Large intestine (tissue), 3 donors: ENCODE measurements at regions not wholly inside any gene's neighbourhood (a gene's known extent, or its start where the extent isn't known, plus 50 kb on each side); places are given as distances from the start of the nearest gene placed in this dataset.

Experiments
- DNase-seq, 2 donors: peaks; one replicate each; pipeline versions ENCODE4 v3.0.0 to v3.0.0-alpha.2; 2013
- H3K27ac ChIP-seq: one replicate; pipeline ENCODE4 v1.5.1; 2013; ENCODE audit warnings: low read length
- H3K27me3 ChIP-seq: 2 replicates; pipeline ENCODE4 v1.6.1; 2013; ENCODE audit warnings: low read length; ENCODE audit not compliant: control insufficient read depth, insufficient read depth
- H3K36me3 ChIP-seq: 2 replicates; pipeline ENCODE4 v1.6.1; 2013; ENCODE audit warnings: low read length; ENCODE audit not compliant: control insufficient read depth, insufficient read depth
- H3K4me1 ChIP-seq: one replicate; pipeline ENCODE4 v1.6.1; 2013; ENCODE audit warnings: low read length; ENCODE audit not compliant: control insufficient read depth, insufficient read depth
- H3K4me3 ChIP-seq: one replicate; pipeline ENCODE4 v1.5.1; 2013; ENCODE audit warnings: low read length
- H3K9me3 ChIP-seq: one replicate; pipeline ENCODE4 v1.6.1; 2013; ENCODE audit warnings: mild to moderate bottlenecking, low read depth, low read length, moderate library complexity; ENCODE audit not compliant: control insufficient read depth
- WGBS: methylation state at CpG from one replicate; pipeline ENCODE4 v1.1.5; 2013; ENCODE audit warnings: low lambda C conversion rate; ENCODE audit not compliant: insufficient coverage; 5-methylcytosine and 5-hydroxymethylcytosine counted together

DNA sequence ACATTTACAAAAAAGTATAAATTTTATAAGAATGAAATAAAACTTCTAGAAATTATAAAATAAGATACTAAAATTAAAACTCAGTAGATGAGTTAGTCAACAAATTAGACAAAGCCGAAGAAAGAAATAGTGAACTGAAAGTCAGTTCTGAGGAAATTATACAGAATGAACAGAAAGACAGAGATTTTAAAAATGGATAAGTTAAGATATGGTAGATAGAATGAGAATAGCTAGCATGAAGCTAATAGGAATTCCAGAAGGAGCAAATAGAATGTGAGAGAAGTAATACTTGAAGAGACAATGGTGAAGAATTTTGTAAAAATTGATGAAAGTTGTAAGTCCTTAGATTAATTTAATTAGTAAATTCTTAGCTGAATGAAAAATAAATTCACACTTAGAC lies 430.4 kb upstream of the RUNX1 start:
- H3K36me3 ChIP-seq: no peaks in the 10 kb centered on the region
- H3K27ac ChIP-seq: no peak overlapping the region
- no peaks in the 10 kb centered on the region for H3K4me1 ChIP-seq
- no peak overlapping the region for H3K4me3 ChIP-seq
- WGBS: 100% methylated on average over 1 of the region's 1 CpG
- H3K27me3 ChIP-seq: no peaks in the 10 kb centered on the region
- DNase-seq: no peak
- H3K9me3 ChIP-seq: no peaks in the 10 kb centered on the region

DNA sequence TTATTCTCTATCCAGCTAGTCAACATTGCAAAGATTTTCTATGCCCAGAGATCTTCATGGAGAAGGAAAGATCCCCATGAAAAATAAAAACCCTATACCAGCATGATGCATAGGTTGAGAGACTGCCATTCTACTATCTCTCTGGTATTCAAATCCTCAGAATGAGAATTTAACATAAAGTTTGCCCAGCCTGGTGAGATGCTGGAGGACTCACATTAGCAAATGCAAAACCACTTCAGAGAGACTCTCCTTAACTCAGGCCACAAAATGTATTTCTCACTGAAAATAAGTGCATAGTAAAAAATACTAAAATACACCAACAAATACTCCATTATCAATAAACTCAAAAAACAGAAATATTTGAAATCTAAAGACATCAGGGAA lies 430.0 kb upstream of the RUNX1 start:
- Histone ChIP-seq H3K36me3 (no peaks in the 10 kb centered on the region), H3K4me3 (no peak overlapping the region), H3K9me3 (no peaks in the 10 kb centered on the region), H3K27ac (no peak overlapping the region), H3K27me3 (no peaks in the 10 kb centered on the region), H3K4me1 (no peaks in the 10 kb centered on the region)
- DNase-seq: no peak

DNA sequence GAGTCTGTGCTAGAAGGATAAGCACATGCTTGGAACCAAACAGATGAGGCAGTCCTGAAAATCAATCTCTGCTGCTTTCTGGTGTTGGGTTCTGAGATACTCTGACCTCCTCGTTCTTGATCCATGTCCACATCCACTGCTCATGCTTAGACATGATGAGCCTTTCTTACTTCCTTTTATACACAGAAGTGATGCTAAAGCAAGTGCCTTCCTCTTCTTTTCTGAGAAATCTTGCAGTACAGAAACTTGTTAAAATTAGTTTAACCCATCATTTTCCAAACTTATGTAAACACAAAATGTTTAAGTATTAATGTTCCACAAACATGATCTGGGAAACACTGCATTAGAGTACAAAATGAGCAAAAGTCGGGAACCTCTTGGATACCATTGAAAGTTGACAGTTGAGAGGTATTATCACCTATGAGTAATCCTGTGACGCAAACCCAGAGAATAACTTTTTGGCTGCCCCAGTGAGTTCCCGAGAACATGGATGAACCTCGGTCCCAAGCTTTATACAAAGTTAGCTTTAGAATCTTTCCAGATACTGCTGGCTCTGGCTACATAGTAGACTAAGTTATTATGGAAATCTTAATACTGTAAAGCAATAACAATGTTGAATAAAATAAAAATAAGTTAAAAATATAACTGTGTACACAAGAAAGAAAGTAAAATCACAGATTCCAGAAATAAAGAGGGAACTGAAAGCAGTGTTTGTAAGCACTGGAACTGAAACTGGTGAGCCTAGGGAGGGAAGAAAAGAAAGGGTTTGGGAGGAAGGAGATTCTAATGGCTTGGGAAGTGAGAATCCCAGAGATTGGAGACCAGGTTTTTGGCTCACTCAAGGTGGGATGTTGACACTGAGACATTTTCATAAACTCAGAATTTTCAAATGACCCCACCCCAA lies 429.3 kb upstream of the RUNX1 start:
- H3K4me1 ChIP-seq: no peaks in the 10 kb centered on the region
- no peak for DNase-seq
- no peaks in the 10 kb centered on the region for H3K9me3 ChIP-seq
- no peak overlapping the region for H3K27ac ChIP-seq
- no peaks in the 10 kb centered on the region for H3K27me3 ChIP-seq
- WGBS: 87% methylated on average over 3 of the region's 5 CpGs
- H3K36me3 ChIP-seq: no peaks in the 10 kb centered on the region
- H3K4me3 ChIP-seq: no peak overlapping the region

DNA sequence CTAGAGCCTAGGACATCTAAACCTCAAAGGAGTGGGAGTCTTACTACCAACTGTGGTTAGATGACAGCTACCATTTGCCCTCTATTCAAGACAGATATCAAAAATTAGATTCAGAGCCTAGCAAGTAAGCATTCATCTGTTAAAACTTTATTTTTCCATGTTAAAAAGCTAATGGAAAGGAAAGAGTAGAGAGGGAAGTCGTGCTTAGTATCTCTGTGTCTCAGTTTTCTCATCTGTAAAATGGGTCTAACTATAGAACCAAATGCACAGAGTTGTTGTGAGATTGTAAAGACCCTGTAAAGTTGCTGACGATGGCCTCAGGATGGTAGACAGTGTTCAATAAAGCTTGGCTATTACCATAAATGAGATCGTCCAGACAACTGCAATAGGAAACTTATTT lies 428.5 kb upstream of the RUNX1 start:
- DNase-seq: no peak
- no peaks in the 10 kb centered on the region for H3K36me3 ChIP-seq
- H3K9me3 ChIP-seq: no peaks in the 10 kb centered on the region
- WGBS: 83% methylated on average over 1 of the region's 3 CpGs
- H3K4me3 ChIP-seq: no peak overlapping the region
- no peaks in the 10 kb centered on the region for H3K4me1 ChIP-seq
- no peak overlapping the region for H3K27ac ChIP-seq
- no peaks in the 10 kb centered on the region for H3K27me3 ChIP-seq

DNA sequence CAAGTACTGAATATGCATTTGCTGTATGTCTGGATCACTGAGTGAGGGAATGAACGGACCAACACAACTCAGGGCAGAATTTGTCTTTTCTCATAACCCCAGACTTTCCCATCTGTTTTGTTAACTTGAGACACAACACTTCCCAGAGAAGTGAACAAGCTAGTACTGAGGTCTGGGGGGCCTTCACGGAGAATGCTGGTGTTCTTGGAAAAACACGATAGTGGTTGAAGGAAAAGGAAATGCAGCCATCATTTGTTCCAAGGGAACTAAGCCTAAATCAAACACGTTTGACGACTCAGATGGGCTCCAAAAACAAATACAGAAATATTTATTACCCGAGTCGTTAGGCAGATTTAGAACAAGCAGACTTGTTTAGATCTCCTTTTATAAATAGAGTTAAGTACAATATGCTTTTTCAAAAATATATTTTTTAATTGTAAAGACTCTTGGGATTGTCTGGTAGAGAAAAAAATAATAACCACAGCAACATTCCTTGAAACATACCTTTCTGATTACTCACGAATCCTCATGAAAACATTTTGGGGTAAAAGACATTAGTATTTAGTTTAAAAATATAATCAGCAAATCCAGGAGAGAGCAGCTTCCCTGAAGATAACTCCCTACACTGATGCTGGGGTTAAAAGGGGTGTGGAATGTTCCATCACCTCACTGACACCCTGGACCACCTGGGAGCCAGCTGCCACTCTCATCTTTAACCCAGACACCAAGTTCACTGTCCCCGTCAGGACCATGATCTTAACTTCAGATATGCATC lies 427.7 kb upstream of the RUNX1 start:
- Histone ChIP-seq H3K4me3 (no peak overlapping the region), H3K36me3 (no peaks in the 10 kb centered on the region), H3K27ac (no peak overlapping the region), H3K9me3 (no peaks in the 10 kb centered on the region), H3K27me3 (no peaks in the 10 kb centered on the region), H3K4me1 (no peaks in the 10 kb centered on the region)
- DNase-seq: no peak
- WGBS: 21% methylated on average over 5 of the region's 9 CpGs

DNA sequence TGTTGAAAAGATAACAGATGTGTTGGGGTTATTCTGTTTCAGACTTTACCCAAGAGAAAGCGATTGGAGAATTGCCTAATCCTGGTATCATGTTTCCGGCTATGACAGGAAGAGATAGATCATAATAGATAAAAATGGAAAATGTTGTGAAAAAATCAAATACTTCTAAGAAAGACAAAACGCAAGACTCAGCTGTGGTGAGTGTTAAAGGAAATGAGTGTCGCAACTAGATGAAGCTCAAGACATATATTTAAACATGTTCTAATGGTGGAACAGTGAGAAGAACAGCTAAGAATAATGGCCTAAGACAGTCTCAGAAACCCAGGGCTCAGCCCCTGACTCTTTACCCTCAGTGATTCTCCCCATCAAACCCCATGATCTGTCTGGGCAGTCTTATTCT lies 426.7 kb upstream of the RUNX1 start:
- WGBS: 61% methylated on average over 3 of the region's 4 CpGs
- Histone ChIP-seq H3K27me3 (no peaks in the 10 kb centered on the region), H3K27ac (no peak overlapping the region), H3K36me3 (no peaks in the 10 kb centered on the region), H3K4me3 (no peak overlapping the region), H3K9me3 (no peaks in the 10 kb centered on the region), H3K4me1 (no peaks in the 10 kb centered on the region)
- no peak for DNase-seq

DNA sequence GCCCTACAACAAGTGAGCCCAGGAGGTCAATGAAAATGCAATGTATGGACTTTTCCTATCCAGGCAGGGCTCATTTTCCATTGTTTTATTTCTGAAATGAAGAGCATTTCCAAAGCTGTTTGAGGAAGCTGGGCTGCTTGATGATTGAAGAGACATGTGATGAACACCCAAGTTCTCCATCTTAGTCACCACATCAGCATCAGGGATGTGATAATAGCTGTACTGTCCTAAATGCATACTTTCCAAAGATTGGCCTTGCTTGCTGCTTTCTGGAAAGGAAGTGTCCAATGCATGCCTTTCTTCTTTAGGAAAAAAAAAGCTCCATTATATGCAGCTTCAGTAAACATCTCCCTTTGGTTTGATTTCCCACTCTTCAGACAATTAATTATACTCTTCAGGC lies 425.9 kb upstream of the RUNX1 start:
- Histone ChIP-seq H3K4me1 (no peaks in the 10 kb centered on the region), H3K27me3 (no peaks in the 10 kb centered on the region), H3K27ac (no peak overlapping the region), H3K9me3 (no peaks in the 10 kb centered on the region), H3K36me3 (no peaks in the 10 kb centered on the region), H3K4me3 (no peak overlapping the region)
- DNase-seq: no peak

DNA sequence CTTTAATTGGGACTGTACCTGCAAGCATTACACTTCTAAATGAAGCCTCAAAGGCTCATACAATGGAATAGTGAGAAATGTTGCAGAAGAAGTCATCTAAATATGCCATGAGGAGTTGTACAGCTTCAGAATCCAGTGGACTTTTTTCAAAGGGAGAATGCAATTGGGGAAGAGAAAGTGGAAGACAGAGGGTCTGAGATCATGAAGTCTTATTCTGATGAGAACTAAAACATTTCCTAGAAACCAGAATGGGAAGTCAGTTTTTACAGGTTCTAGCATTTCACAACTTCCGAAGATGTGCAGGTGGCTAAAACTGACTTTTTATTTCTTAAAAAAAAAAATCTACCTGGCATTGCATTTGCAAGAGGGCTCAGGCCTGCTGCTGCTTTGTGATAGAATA lies 424.4 kb upstream of the RUNX1 start:
- Histone ChIP-seq H3K27me3 (no peaks in the 10 kb centered on the region), H3K4me3 (no peak overlapping the region), H3K4me1 (no peaks in the 10 kb centered on the region), H3K27ac (no peak overlapping the region), H3K36me3 (no peaks in the 10 kb centered on the region), H3K9me3 (no peaks in the 10 kb centered on the region)
- no peak for DNase-seq
- no CpG with 5 or more reads among the region's 1 CpG for WGBS

DNA sequence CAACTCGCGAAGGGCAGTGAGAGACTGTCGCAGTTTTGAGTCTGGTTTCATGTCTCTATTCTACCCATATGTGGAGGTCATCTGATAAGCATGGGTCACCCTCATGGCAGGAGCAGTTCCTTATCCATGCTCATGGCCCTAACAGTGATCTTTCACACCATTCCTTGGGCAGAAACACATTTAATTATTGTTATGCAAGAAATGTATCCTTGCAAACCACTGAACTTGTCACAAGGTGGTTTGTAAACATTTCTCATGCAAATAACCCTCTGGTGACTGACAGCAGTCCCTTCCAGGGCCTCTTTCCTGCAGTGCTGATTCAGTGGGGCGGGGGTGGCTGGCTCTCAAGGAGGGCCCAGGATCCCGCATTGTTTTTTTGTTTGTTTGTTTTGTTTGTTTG lies 421.4 kb upstream of the RUNX1 start:
- Histone ChIP-seq H3K27ac (no peak overlapping the region), H3K36me3 (no peaks in the 10 kb centered on the region), H3K27me3 (no peaks in the 10 kb centered on the region), H3K4me3 (no peak overlapping the region), H3K4me1 (no peaks in the 10 kb centered on the region), H3K9me3 (no peaks in the 10 kb centered on the region)
- DNase-seq: no peak
- no CpG with 5 or more reads among the region's 5 CpGs for WGBS

DNA sequence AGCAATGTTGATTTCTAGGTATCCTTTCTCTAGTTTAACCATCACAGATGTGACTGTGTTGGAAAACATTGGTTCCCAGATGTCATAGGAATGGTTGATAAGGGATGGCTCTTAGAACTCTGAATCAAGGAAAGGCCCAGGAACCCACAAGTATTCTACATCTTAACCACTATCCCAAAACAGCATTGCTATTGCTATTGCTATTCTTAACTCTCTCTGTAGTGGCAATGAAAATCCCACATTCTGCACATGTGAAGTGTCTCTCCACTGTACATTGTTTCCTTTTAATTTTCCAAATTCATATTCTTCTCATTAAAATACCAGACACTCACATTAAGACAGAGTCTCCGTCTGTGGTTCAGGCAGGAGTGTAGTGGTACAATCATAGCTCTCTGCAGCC lies 420.4 kb upstream of the RUNX1 start:
- Histone ChIP-seq H3K27ac (no peak overlapping the region), H3K27me3 (no peaks in the 10 kb centered on the region), H3K9me3 (no peaks in the 10 kb centered on the region), H3K4me3 (no peak overlapping the region), H3K4me1 (no peaks in the 10 kb centered on the region), H3K36me3 (no peaks in the 10 kb centered on the region)
- DNase-seq: no peak
- WGBS: no CpG with 5 or more reads among the region's 1 CpG

DNA sequence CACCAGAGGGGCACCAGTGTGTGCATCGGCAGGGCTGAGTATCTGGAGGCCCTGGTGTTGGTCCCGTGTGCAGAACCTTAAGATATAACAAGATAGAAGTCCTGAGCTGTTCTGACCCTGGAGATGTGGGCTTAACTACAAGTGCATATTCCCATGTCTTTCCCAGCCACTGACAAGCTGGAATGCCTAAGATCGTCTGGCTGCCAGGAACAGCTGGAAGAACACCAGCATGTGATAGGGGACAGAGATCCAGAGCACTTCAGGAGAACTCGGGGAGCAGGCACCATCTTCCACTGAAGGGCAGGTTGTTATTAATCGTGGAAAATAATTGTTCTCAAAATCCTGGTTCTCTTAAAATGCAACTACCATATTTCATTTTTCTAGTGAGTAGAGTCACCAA lies 419.9 kb upstream of the RUNX1 start:
- H3K9me3 ChIP-seq: no peaks in the 10 kb centered on the region
- H3K4me1 ChIP-seq: no peaks in the 10 kb centered on the region

More for the DNA sequence above, 419.9 kb upstream of the RUNX1 start:
- no peak for DNase-seq
- Histone ChIP-seq H3K36me3 (no peaks in the 10 kb centered on the region), H3K4me3 (no peak overlapping the region), H3K27me3 (no peaks in the 10 kb centered on the region), H3K27ac (no peak overlapping the region)
- 90% methylated on average over 2 of the region's 5 CpGs for WGBS
